ENCODE measurements at regions not wholly inside any gene's neighbourhood (a gene's known extent, or its start where the extent isn't known, plus 50 kb on each side); places are given as distances from the start of the nearest gene placed in this dataset.
"Not testable (repeated sequence)": the region's sequence is repeated elsewhere in the genome, so short reads cannot be mapped to it uniquely, and the experiment has no call there.

DNA sequence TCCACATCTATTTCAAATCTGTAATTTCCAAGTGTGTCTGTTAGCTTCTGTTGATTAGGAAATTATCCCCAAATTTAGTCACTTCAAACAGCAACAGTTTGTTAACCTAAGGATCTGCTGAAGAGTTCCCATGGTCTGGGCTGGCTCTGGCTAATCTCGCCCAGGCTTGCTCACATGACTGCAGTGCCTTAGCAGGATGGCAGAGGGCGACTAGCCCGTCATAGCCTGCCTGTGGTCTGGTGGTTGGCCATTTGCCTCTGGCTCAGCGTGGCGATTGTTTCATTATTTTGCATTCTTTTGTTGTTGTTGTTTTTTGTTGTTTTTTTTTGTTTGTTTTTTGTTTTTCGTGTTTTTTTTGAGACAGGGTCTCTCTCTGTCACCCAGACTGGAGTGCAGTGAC is 264.0 kb downstream of the TRIML1 start:
- in situ Hi-C loops (cut with HindIII; ENCODE audit: low pct_unique_long_range_greater_than_20kb, low sequenced_read_pairs) (no loop called here), intact Hi-C loops (cut with micrococcal nuclease; ENCODE audit: unreplicated experiment) (no loop called here)
- Histone ChIP-seq H3K4me3 (ENCODE audit: low read depth in 2 of 2, low read length in 2 of 2) (no peak overlapping the region), H3K36me3 (ENCODE audit: control insufficient read depth, insufficient read depth, low read length) (no peaks in the 10 kb centered on the region), H3K27me3 (ENCODE audit: control insufficient read depth, insufficient read depth, low read length) (no peaks in the 10 kb centered on the region), H3K27ac (ENCODE audit: low read length) (no peak overlapping the region), H3K9me3 (ENCODE audit: control insufficient read depth, insufficient read depth, low read depth, low read length) (no peaks in the 10 kb centered on the region), H3K4me1 (ENCODE audit: control insufficient read depth, insufficient read depth, low read length) (no peaks in the 10 kb centered on the region)
- DNase-seq (ENCODE audit: low read depth, low spot score) (no peak), ATAC-seq (no peak)
- no TSS peak for BruUV-seq (replicated peaks)
- ChIA-PET POLR2A (no interaction called here), CTCF (no interaction called here)
- no peak for TF ChIP-seq POLR2AphosphoS5 (IDR thresholded peaks at IDR 0.05; ENCODE audit: low read depth, low read length)
- no peak for TF ChIP-seq TCF7L2 (IDR thresholded peaks at IDR 0.05; ENCODE audit: low read depth, low read length)
- TF ChIP-seq, protein P1, sequence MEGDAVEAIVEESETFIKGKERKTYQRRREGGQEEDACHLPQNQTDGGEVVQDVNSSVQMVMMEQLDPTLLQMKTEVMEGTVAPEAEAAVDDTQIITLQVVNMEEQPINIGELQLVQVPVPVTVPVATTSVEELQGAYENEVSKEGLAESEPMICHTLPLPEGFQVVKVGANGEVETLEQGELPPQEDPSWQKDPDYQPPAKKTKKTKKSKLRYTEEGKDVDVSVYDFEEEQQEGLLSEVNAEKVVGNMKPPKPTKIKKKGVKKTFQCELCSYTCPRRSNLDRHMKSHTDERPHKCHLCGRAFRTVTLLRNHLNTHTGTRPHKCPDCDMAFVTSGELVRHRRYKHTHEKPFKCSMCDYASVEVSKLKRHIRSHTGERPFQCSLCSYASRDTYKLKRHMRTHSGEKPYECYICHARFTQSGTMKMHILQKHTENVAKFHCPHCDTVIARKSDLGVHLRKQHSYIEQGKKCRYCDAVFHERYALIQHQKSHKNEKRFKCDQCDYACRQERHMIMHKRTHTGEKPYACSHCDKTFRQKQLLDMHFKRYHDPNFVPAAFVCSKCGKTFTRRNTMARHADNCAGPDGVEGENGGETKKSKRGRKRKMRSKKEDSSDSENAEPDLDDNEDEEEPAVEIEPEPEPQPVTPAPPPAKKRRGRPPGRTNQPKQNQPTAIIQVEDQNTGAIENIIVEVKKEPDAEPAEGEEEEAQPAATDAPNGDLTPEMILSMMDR (IDR thresholded peaks at IDR 0.05): no peak

DNA sequence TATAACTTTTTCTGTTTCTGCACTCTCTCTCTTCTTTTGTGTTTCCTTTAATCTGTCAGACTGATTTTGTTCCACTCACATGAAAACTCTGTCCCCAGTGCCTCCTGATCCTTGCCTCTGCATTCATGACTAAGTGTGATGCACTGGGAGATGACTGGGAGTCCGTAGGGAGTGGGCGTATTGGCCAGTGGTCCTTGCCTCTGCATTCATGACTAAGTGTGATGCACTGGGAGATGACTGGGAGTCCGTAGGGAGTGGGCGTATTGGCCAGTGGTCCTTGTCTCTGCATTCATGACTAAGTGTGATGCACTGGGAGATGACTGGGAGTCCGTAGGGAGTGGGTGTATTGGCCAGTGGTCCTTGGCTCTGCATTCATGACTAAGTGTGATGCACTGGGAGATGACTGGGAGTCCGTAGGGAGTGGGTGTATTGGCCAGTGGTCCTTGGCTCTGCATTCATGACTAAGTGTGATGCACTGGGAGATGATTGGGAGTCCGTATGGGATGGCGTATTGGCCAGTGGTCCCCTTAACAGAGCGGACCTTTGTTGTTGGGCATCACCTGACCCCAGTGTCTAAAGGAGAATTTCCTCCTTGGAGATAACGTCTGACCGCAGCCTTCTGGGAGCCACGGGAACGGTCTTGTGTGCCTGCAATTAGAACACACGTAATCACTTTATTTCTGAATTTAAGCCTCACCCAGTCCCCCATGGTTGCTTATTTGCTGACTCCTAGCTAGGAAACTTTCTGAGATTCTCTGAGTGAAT is 266.0 kb downstream of the TRIML1 start:
- ATAC-seq; DNase-seq (ENCODE audit: low read depth, low spot score); in situ Hi-C loops (cut with HindIII; ENCODE audit: low pct_unique_long_range_greater_than_20kb, low sequenced_read_pairs); H3K4me1 ChIP-seq (ENCODE audit: control insufficient read depth, insufficient read depth, low read length); intact Hi-C loops (cut with micrococcal nuclease; ENCODE audit: unreplicated experiment); H3K27me3 ChIP-seq (ENCODE audit: control insufficient read depth, insufficient read depth, low read length); BruUV-seq (replicated peaks); H3K27ac ChIP-seq (ENCODE audit: low read length); H3K4me3 ChIP-seq (ENCODE audit: low read depth in 2 of 2, low read length in 2 of 2); H3K36me3 ChIP-seq (ENCODE audit: control insufficient read depth, insufficient read depth, low read length); CTCF ChIA-PET; H3K9me3 ChIP-seq (ENCODE audit: control insufficient read depth, insufficient read depth, low read depth, low read length); POLR2A ChIA-PET: not testable (repeated sequence)

DNA sequence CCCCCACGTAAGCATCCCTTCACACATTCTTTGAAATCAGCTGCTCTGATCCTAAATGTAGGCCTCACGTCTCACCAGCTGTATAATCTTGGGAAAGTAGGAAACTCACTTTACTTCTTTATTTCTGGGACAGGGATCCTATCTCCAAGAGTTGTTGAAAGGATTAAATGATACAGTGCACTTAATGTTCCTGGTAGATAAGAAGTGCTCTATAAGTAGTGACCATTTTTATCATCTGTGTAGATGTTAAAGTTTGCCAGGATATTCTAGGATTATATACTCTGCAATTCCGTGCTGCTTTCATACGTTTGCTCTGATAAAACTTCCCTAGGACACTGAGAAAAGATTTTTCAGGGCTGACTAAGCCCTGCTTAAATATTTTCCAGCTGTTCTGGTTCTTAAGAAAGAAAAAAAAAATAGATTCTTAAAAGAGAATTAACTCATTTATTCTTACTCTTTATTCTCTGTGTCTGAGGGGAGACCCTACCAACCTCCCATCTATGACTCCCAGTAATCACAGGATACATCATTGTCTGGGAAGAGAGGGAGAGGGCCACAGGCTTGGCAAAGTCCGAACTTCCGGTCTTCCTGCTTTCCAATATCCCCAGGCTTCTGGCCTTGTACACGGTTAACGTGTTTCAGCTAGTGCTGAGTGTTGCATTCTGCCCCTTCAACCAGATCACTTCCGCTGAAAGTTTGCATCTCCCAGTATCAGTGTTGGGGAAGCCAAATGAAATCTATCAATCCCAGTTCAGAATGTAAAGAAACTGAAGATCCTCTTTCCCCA is 269.2 kb downstream of the TRIML1 start:
- TF ChIP-seq SIN3A (IDR thresholded peaks at IDR 0.05; ENCODE audit: borderline replicate concordance, insufficient read depth, low read depth, low read length): no peak
- no peak for TF ChIP-seq TCF7L2 (IDR thresholded peaks at IDR 0.05; ENCODE audit: low read depth, low read length)
- no peak for TF ChIP-seq POLR2AphosphoS5 (IDR thresholded peaks at IDR 0.05; ENCODE audit: low read depth, low read length)
- TF ChIP-seq, protein P2, sequence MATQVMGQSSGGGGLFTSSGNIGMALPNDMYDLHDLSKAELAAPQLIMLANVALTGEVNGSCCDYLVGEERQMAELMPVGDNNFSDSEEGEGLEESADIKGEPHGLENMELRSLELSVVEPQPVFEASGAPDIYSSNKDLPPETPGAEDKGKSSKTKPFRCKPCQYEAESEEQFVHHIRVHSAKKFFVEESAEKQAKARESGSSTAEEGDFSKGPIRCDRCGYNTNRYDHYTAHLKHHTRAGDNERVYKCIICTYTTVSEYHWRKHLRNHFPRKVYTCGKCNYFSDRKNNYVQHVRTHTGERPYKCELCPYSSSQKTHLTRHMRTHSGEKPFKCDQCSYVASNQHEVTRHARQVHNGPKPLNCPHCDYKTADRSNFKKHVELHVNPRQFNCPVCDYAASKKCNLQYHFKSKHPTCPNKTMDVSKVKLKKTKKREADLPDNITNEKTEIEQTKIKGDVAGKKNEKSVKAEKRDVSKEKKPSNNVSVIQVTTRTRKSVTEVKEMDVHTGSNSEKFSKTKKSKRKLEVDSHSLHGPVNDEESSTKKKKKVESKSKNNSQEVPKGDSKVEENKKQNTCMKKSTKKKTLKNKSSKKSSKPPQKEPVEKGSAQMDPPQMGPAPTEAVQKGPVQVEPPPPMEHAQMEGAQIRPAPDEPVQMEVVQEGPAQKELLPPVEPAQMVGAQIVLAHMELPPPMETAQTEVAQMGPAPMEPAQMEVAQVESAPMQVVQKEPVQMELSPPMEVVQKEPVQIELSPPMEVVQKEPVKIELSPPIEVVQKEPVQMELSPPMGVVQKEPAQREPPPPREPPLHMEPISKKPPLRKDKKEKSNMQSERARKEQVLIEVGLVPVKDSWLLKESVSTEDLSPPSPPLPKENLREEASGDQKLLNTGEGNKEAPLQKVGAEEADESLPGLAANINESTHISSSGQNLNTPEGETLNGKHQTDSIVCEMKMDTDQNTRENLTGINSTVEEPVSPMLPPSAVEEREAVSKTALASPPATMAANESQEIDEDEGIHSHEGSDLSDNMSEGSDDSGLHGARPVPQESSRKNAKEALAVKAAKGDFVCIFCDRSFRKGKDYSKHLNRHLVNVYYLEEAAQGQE (IDR thresholded peaks at IDR 0.05; ENCODE audit: insufficient read depth in 1 of 2, low read depth in 2 of 2, low read length in 1 of 2): no peak
- TF ChIP-seq, protein P1 (IDR thresholded peaks at IDR 0.05): no peak
- CTCF ChIA-PET: no interaction called here
- Histone ChIP-seq H3K4me3 (ENCODE audit: low read depth in 2 of 2, low read length in 2 of 2) (no peak overlapping the region), H3K4me1 (ENCODE audit: control insufficient read depth, insufficient read depth, low read length) (no peaks in the 10 kb centered on the region), H3K27ac (ENCODE audit: low read length) (no peak overlapping the region), H3K9me3 (ENCODE audit: control insufficient read depth, insufficient read depth, low read depth, low read length) (no peaks in the 10 kb centered on the region), H3K36me3 (ENCODE audit: control insufficient read depth, insufficient read depth, low read length) (no peaks in the 10 kb centered on the region), H3K27me3 (ENCODE audit: control insufficient read depth, insufficient read depth, low read length) (no peaks in the 10 kb centered on the region)
- no TSS peak for BruUV-seq (replicated peaks)
- intact Hi-C loops (cut with micrococcal nuclease; ENCODE audit: unreplicated experiment) (no loop called here), in situ Hi-C loops (cut with HindIII; ENCODE audit: low pct_unique_long_range_greater_than_20kb, low sequenced_read_pairs) (no loop called here)
- no peak for ATAC-seq
- POLR2A ChIA-PET: no interaction called here
- DNase-seq (ENCODE audit: low read depth, low spot score): no peak
